Activated CD8-positive, alpha-beta memory T cell treated with anti-CD3 and anti-CD28 coated beads, Interleukin-2, amount 10 ng/mL, durations not matched to agents 7 days and 5 days (primary cell): ENCODE measurements at regions not wholly inside any gene's neighbourhood (a gene's known extent, or its start where the extent isn't known, plus 50 kb on each side); places are given as distances from the start of the nearest gene placed in this dataset.
"Not testable (repeated sequence)": the region's sequence is repeated elsewhere in the genome, so short reads cannot be mapped to it uniquely, and the experiment has no call there.

Experiments used
- ATAC-seq: fragments of 150-1000 bp; cut with Tn5 transposase; one replicate; pipeline ENCODE4 v1.10.0; 2021; ENCODE audit warnings: moderate library complexity
- CTCF ChIA-PET: fragments of 350-600 bp; sonication (Branson Sonifier 250); formaldehyde crosslinking; loops from one replicate; lab custom pipeline; 2021; ENCODE audit warnings: antibody characterized with exemption; lab: Charles Lee
- DNase-seq: peaks from one replicate; pipeline ENCODE4 v3.0.0-alpha.2; 2020
- H3K27ac Mint-ChIP-seq: one replicate; pipeline ENCODE4 v1.8.0; 2021; ENCODE audit warnings: mild to moderate bottlenecking, mixed read lengths
- H3K27me3 Mint-ChIP-seq: one replicate; pipeline ENCODE4 v1.8.0; 2021; ENCODE audit warnings: mixed read lengths
- H3K36me3 Mint-ChIP-seq: one replicate; pipeline ENCODE4 v1.8.0; 2021; ENCODE audit warnings: mild to moderate bottlenecking, mixed read lengths
- H3K4me1 Mint-ChIP-seq: one replicate; pipeline ENCODE4 v1.8.0; 2021; ENCODE audit warnings: mixed read lengths
- H3K4me3 Mint-ChIP-seq: one replicate; pipeline ENCODE4 v1.8.0; 2021; ENCODE audit warnings: mild to moderate bottlenecking, moderate library complexity, mixed read lengths
- H3K9me3 Mint-ChIP-seq: one replicate; pipeline ENCODE4 v1.8.0; 2022; ENCODE audit warnings: low read depth, mixed read lengths

GRCh38 chr5:5831622-5832021, 409.1 kb downstream of the ICE1 start:
- CTCF ChIA-PET, ATAC-seq, H3K27ac Mint-ChIP-seq, H3K4me1 Mint-ChIP-seq, DNase-seq, H3K4me3 Mint-ChIP-seq, H3K27me3 Mint-ChIP-seq, H3K9me3 Mint-ChIP-seq, H3K36me3 Mint-ChIP-seq: not testable (repeated sequence)

- CTCF ChIA-PET = no interaction called here
- no peak for ATAC-seq
- no peak overlapping the region for H3K4me3 Mint-ChIP-seq
- no peaks in the 10 kb centered on the region for H3K36me3 Mint-ChIP-seq
- H3K27me3 Mint-ChIP-seq = no peaks in the 10 kb centered on the region
- no peaks in the 10 kb centered on the region for H3K9me3 Mint-ChIP-seq
- DNase-seq = no peak
- no peak overlapping the region for H3K27ac Mint-ChIP-seq
- no peaks in the 10 kb centered on the region for H3K4me1 Mint-ChIP-seq
Measured at GRCh38 chr5:5828619-5829018, 406.1 kb downstream of the ICE1 start.

- Mint-ChIP-seq H3K4me1 (no peaks in the 10 kb centered on the region), H3K27me3 (no peaks in the 10 kb centered on the region), H3K9me3 (no peaks in the 10 kb centered on the region), H3K36me3 (no peaks in the 10 kb centered on the region), H3K4me3 (no peak overlapping the region), H3K27ac (no peak overlapping the region)
- CTCF ChIA-PET = no interaction called here
- no peak for DNase-seq
- ATAC-seq = no peak
Measured at GRCh38 chr5:5826911-5827310, 404.4 kb downstream of the ICE1 start.

DNA sequence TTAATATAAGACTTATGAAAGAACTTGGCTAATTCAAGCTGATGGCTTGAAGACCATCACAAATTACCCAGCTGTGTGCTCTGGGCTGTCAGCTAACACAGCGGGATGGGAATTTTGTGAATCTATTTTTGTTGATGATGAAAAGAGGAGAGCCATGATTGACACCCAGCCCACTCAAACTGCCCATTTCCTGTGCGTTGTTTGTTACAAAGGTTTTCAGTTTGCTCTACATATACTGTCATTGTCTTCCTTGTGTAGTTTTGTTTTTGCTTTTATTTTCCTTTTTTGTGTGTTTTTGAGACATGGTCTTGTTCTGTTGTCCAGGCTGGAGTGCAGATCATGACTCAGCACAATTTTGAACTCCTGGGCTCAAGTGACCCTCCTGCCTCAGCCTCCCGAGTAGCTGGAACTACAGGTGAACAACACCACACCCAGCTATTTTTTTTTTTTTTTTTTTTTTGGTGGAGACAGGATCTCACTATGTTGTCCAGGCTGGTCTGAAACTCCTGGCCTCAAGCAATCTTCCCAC, 400.3 kb downstream of the ICE1 start:
- H3K27ac Mint-ChIP-seq = no peak overlapping the region
- no peak overlapping the region for H3K4me3 Mint-ChIP-seq
- ATAC-seq (no peak), DNase-seq (no peak)
- no peaks in the 10 kb centered on the region for H3K9me3 Mint-ChIP-seq
- CTCF ChIA-PET = no interaction called here
- no peaks in the 10 kb centered on the region for H3K36me3 Mint-ChIP-seq
- H3K4me1 Mint-ChIP-seq = no peaks in the 10 kb centered on the region
- H3K27me3 Mint-ChIP-seq = no peaks in the 10 kb centered on the region

DNA sequence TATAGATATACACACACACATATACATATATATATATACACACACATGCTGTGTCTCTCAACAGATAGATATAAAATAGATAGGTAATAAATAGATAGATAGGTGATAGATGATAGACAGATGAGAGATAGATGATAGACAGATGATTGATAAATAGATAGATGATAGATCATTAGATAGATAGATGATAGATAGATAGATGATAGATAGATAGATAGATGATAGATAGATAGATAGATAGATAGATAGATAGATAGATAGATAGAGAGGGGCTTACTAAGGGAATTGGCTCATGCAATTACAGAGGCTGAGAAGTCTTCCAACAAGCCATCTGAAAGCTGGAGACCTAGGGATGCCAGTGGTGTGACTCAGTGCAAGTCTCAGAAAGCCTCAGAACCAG, 394.5 kb downstream of the ICE1 start:
- H3K4me1 Mint-ChIP-seq = no peaks in the 10 kb centered on the region
- no peak overlapping the region for H3K4me3 Mint-ChIP-seq
- ATAC-seq (no peak), DNase-seq (no peak)
- H3K27ac Mint-ChIP-seq = no peak overlapping the region
- H3K27me3 Mint-ChIP-seq = peaks cover 3% of the 10 kb centered on the region
- CTCF ChIA-PET = no interaction called here
- no peaks in the 10 kb centered on the region for H3K9me3 Mint-ChIP-seq
- no peaks in the 10 kb centered on the region for H3K36me3 Mint-ChIP-seq

- Mint-ChIP-seq H3K4me3 (no peak overlapping the region), H3K9me3 (no peaks in the 10 kb centered on the region), H3K36me3 (no peaks in the 10 kb centered on the region), H3K27ac (no peak overlapping the region), H3K27me3 (peaks cover 3% of the 10 kb centered on the region), H3K4me1 (no peaks in the 10 kb centered on the region)
- CTCF ChIA-PET = interaction anchor here (1.3 kb wide), 1 partner anchor 8 kb away, joined by 3 read pairs; no protein-coding TSS in a partner anchor
- ATAC-seq (no peak), DNase-seq (no peak)
Measured at GRCh38 chr5:5813441-5813840, 391.0 kb downstream of the ICE1 start.

- no peaks in the 10 kb centered on the region for H3K9me3 Mint-ChIP-seq
- H3K4me3 Mint-ChIP-seq = no peak overlapping the region
- CTCF ChIA-PET = no interaction called here
- no peak for DNase-seq
- ATAC-seq = no peak
- H3K36me3 Mint-ChIP-seq = no peaks in the 10 kb centered on the region
- H3K27me3 Mint-ChIP-seq = peaks cover 3% of the 10 kb centered on the region
- H3K4me1 Mint-ChIP-seq = no peaks in the 10 kb centered on the region
- no peak overlapping the region for H3K27ac Mint-ChIP-seq
Measured at GRCh38 chr5:5810461-5810860, 388.0 kb downstream of the ICE1 start.

GRCh38 chr5:5805916-5806315, 383.4 kb downstream of the ICE1 start:
- H3K27me3 Mint-ChIP-seq = no peaks in the 10 kb centered on the region
- ATAC-seq = no peak

GRCh38 chr5:5804478-5805233, 382.2 kb downstream of the ICE1 start:
- no peak overlapping the region for H3K27ac Mint-ChIP-seq
- no peaks in the 10 kb centered on the region for H3K4me1 Mint-ChIP-seq
- CTCF ChIA-PET = no interaction called here
- no peak for DNase-seq
- no peak for ATAC-seq
- no peaks in the 10 kb centered on the region for H3K9me3 Mint-ChIP-seq
- no peak overlapping the region for H3K4me3 Mint-ChIP-seq
- H3K27me3 Mint-ChIP-seq = no peaks in the 10 kb centered on the region
- no peaks in the 10 kb centered on the region for H3K36me3 Mint-ChIP-seq

More at GRCh38 chr5:5805916-5806315, 383.4 kb downstream of the ICE1 start:
- Mint-ChIP-seq H3K4me1 (no peaks in the 10 kb centered on the region), H3K9me3 (no peaks in the 10 kb centered on the region), H3K36me3 (no peaks in the 10 kb centered on the region), H3K27ac (no peak overlapping the region), H3K4me3 (no peak overlapping the region)
- CTCF ChIA-PET = no interaction called here
- no peak for DNase-seq

GRCh38 chr5:5800801-5801761, 378.6 kb downstream of the ICE1 start:
- Mint-ChIP-seq H3K4me1 (no peaks in the 10 kb centered on the region), H3K9me3 (no peaks in the 10 kb centered on the region), H3K36me3 (no peaks in the 10 kb centered on the region), H3K4me3 (no peak overlapping the region), H3K27me3 (no peaks in the 10 kb centered on the region), H3K27ac (no peak overlapping the region)
- DNase-seq = no peak
- CTCF ChIA-PET = no interaction called here
- no peak for ATAC-seq

DNA sequence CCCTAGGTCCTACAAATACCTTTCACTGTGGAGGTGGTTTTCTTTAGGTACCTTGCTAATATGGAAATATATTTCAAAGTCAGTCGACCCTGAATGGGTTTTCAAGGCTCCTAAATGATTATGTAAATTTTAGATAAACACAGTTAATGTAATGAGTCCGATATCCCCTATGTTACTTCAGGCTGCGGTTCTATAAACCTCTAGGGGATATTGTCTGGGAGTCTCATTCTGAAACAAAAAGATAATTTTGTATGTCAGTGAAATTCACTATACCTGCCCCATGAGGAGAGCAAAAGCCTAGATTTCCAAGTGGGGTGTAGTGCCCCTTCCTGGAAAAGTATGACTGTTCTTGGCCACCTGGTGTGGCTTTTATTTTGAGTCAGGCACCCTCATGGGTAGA, 377.3 kb downstream of the ICE1 start:
- Mint-ChIP-seq H3K4me1 (no peaks in the 10 kb centered on the region), H3K27me3 (no peaks in the 10 kb centered on the region), H3K4me3 (no peak overlapping the region), H3K36me3 (no peaks in the 10 kb centered on the region), H3K9me3 (no peaks in the 10 kb centered on the region), H3K27ac (no peak overlapping the region)
- no peak for ATAC-seq
- DNase-seq = no peak
- CTCF ChIA-PET = no interaction called here

DNA sequence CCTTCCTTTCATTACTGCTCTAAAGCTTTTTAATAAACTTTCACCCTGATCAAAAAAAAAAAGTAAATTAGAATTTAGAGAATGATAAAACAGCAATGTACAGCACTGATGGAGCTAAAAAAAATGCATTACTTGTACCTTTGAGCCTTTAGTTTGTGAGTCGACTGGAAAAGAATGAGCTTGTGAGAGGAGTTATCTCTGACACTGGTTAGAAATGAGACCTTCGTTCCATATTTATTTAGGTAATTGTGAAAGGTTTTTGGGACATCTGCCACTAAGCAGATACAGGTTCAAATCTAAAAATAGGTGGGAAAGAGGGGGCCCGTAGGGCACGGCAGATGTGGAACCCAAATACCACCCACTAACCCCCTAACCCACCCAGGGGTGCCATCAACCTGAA, 376.8 kb downstream of the ICE1 start:
- ATAC-seq (no peak), DNase-seq (no peak)
- Mint-ChIP-seq H3K4me3 (no peak overlapping the region), H3K9me3 (no peaks in the 10 kb centered on the region), H3K4me1 (no peaks in the 10 kb centered on the region), H3K36me3 (no peaks in the 10 kb centered on the region), H3K27ac (no peak overlapping the region), H3K27me3 (no peaks in the 10 kb centered on the region)
- CTCF ChIA-PET = no interaction called here

- H3K4me3 Mint-ChIP-seq = no peak overlapping the region
- CTCF ChIA-PET = no interaction called here
- H3K36me3 Mint-ChIP-seq = no peaks in the 10 kb centered on the region
- H3K9me3 Mint-ChIP-seq = no peaks in the 10 kb centered on the region
- ATAC-seq (no peak), DNase-seq (no peak)
- no peaks in the 10 kb centered on the region for H3K27me3 Mint-ChIP-seq
- H3K27ac Mint-ChIP-seq = no peak overlapping the region
- no peaks in the 10 kb centered on the region for H3K4me1 Mint-ChIP-seq
Measured at GRCh38 chr5:5798462-5798861, 376.0 kb downstream of the ICE1 start.

GRCh38 chr5:5798041-5798440, 375.6 kb downstream of the ICE1 start:
- DNase-seq = no peak
- no peak for ATAC-seq
- Mint-ChIP-seq H3K9me3 (no peaks in the 10 kb centered on the region), H3K4me1 (no peaks in the 10 kb centered on the region), H3K4me3 (no peak overlapping the region), H3K27ac (no peak overlapping the region), H3K27me3 (no peaks in the 10 kb centered on the region), H3K36me3 (no peaks in the 10 kb centered on the region)
- CTCF ChIA-PET = no interaction called here
